Fibroblast of lung (primary cell): ENCODE measurements at regions not wholly inside any gene's neighbourhood (a gene's known extent, or its start where the extent isn't known, plus 50 kb on each side); places are given as distances from the start of the nearest gene placed in this dataset.

Experiments used
- CTCF ChIP-seq, 2 donors: IDR thresholded peaks in 1 of 2; conservative IDR thresholded peaks in 1 of 2; 1 replicate in 1 of 2; 2 replicates in 1 of 2; pipeline ENCODE4 v1.5.1; 2011 to 2012; ENCODE audit warnings: low read length in 2 of 2, control low read depth in 1 of 2, inconsistent platforms in 1 of 2, low read depth in 1 of 2, mild to moderate bottlenecking in 1 of 2
- EZH2 ChIP-seq: IDR thresholded peaks from 2 replicates; pipeline ENCODE4 v1.5.1; 2012; ENCODE audit warnings: low read length, control low read depth, mild to moderate bottlenecking; ENCODE audit errors: missing control alignments

GRCh38 chr2:49661809-49662208, 507.5 kb upstream of the FSHR start:
- no peak for TF ChIP-seq CTCF (conservative IDR thresholded peaks at IDR 0.05 in 1 of 2, IDR thresholded peaks at IDR 0.05 in 1 of 2; ENCODE audit: low read depth in 1 of 2, low read length in 2 of 2)
- no peak for TF ChIP-seq EZH2
